Upper lobe of right lung (tissue), 1 donor: ENCODE measurements at regions not wholly inside any gene's neighbourhood (a gene's known extent, or its start where the extent isn't known, plus 50 kb on each side); places are given as distances from the start of the nearest gene placed in this dataset.

ENCODE experiments used
- ATAC-seq: fragments of 200-7000 bp; cut with Tn5 transposase; one replicate; pipeline ENCODE4 v1.9.1; 2020; ENCODE audit warnings: mild to moderate bottlenecking, moderate library complexity
- DNase-seq: peaks from one replicate; pipeline ENCODE4 v3.0.0-alpha.2; 2020
- H3K27ac ChIP-seq: fragments of 200-600 bp; one replicate; pipeline ENCODE4 v1.8.0; 2022
- H3K27me3 ChIP-seq: fragments of 200-600 bp; one replicate; pipeline ENCODE4 v1.8.0; 2022; ENCODE audit warnings: mild to moderate bottlenecking
- H3K36me3 ChIP-seq: fragments of 200-600 bp; one replicate; pipeline ENCODE4 v1.8.0; 2022
- H3K4me1 ChIP-seq: fragments of 200-600 bp; one replicate; pipeline ENCODE4 v1.8.0; 2022
- H3K4me3 ChIP-seq: fragments of 200-600 bp; one replicate; pipeline ENCODE4 v1.8.0; 2022; ENCODE audit warnings: mild to moderate bottlenecking
- H3K9me3 ChIP-seq: fragments of 200-600 bp; one replicate; pipeline ENCODE4 v1.8.0; 2022
- intact Hi-C: fragments of 100-400 bp; cut with DNase I; formaldehyde crosslinking; loops from one replicate; pipeline ENCODE4 v1.11.0; 2022
- TF ChIP-seq, protein P1 (sequence below): fragments of 200-600 bp; IDR thresholded peaks from one replicate; pipeline ENCODE4 v1.8.0; 2022; ENCODE audit warnings: antibody characterized with exemption
- donor health status: DM: no; HTN: yes; CAD: no; lungs with severe emphysema.

DNA sequence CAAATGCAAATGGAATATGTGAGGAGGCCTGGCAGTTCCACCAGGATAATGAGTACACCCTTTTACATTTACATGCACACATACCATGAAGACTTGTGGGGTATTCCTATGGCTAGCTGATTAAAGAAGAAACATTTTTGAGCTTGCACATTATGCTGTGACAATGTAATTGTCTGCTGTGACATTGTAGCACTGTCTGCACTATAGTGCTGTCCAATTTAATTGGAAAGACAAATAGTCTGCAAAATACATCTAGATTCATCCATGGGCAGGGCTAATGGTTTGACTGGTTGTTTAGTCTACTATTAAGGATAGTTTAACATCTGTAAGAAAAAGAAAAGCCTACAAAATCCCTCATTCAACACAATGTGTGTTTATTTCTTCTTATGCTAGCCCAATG lies 1005.6 kb upstream of the LRFN5 start:
- ATAC-seq (no peak), DNase-seq (no peak)
- Histone ChIP-seq H3K9me3 (no peaks in the 10 kb centered on the region), H3K36me3 (no peaks in the 10 kb centered on the region), H3K27ac (no peak overlapping the region), H3K27me3 (no peaks in the 10 kb centered on the region), H3K4me1 (no peaks in the 10 kb centered on the region), H3K4me3 (no peak overlapping the region)
- intact Hi-C loops: no loop called here
- TF ChIP-seq, protein P1, sequence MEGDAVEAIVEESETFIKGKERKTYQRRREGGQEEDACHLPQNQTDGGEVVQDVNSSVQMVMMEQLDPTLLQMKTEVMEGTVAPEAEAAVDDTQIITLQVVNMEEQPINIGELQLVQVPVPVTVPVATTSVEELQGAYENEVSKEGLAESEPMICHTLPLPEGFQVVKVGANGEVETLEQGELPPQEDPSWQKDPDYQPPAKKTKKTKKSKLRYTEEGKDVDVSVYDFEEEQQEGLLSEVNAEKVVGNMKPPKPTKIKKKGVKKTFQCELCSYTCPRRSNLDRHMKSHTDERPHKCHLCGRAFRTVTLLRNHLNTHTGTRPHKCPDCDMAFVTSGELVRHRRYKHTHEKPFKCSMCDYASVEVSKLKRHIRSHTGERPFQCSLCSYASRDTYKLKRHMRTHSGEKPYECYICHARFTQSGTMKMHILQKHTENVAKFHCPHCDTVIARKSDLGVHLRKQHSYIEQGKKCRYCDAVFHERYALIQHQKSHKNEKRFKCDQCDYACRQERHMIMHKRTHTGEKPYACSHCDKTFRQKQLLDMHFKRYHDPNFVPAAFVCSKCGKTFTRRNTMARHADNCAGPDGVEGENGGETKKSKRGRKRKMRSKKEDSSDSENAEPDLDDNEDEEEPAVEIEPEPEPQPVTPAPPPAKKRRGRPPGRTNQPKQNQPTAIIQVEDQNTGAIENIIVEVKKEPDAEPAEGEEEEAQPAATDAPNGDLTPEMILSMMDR: no peak

DNA sequence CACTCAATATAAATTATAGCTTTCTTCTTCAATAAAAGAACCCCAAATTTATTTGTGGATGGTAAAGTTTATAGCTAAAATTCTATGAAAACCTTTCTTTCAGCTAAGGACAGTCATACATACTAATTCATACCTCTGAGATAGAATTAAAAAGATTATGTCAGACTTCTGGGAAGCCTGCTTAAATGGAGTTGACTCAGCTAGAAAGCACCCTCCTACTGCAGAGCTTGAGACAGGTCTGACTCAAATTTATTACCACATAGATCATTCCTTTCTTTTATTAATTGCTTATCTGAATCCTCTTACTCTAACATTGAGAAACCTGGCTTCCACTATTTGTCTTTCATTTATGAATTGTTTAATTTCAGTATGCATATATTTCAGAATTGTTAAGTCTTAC lies 1007.0 kb upstream of the LRFN5 start:
- Histone ChIP-seq H3K9me3 (no peaks in the 10 kb centered on the region), H3K4me1 (no peaks in the 10 kb centered on the region), H3K4me3 (no peak overlapping the region), H3K27ac (no peak overlapping the region), H3K36me3 (no peaks in the 10 kb centered on the region), H3K27me3 (no peaks in the 10 kb centered on the region)
- intact Hi-C loops: no loop called here
- TF ChIP-seq, protein P1: no peak
- DNase-seq (no peak), ATAC-seq (no peak)

DNA sequence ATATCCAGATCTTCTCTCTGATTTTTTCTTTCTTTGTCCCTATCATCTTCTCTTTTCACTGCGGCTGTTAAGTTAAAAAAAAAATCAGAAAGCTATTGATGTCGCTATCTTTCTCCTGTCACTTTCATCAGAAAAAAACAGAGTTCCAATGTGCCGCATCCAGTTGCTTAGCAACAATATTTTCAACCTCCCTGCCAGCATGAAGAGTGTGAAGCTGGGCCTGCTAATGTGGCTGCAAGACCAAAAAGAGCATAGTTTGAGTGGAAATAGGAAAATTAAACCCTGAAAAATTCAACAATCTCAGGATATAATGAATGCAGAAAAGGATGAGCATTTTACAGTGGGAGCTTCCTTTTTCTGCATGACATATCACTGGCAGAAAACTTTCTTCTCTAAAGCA lies 1025.4 kb upstream of the LRFN5 start:
- H3K36me3 ChIP-seq: no peaks in the 10 kb centered on the region
- DNase-seq: no peak
- no peak for ATAC-seq

DNA sequence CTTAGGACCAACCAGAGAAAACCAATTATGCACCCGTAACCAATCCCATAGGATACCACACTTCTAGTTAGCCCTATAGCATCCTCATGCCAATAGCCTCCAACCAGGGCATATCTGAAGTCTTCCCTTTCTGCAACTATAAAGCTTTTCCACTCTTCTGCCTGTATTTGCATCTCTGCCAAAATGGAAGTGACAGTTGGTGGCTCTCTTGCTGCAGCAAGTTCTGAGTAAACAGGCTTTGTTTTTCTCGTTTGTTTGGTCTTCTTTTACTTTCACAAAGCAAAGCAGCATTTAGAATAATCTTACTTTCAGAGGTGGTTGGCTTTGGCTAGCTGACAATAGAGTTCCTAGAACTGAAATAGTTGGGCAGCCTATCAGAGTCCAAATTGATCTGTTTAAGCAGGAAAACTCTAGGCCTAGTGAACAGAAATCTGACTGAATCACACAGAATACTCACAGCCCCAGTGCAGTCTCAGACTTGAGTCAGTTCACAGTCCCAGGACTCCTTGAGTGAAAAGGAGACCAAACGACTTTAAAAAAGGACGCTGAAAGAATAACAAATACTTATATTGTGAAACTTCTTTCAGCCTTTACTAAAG lies 1029.7 kb upstream of the LRFN5 start:
- Histone ChIP-seq H3K9me3 (no peaks in the 10 kb centered on the region), H3K36me3 (no peaks in the 10 kb centered on the region), H3K27me3 (no peaks in the 10 kb centered on the region), H3K4me3 (no peak overlapping the region), H3K4me1 (no peaks in the 10 kb centered on the region), H3K27ac (no peak overlapping the region)
- DNase-seq (no peak), ATAC-seq (no peak)
- TF ChIP-seq, protein P1: no peak
- intact Hi-C loops: no loop called here

More for the DNA sequence above, 1025.4 kb upstream of the LRFN5 start:
- H3K4me3 ChIP-seq: no peak overlapping the region
- H3K27ac ChIP-seq: no peak overlapping the region
- TF ChIP-seq, protein P1: no peak
- intact Hi-C loops: no loop called here
- H3K27me3 ChIP-seq: no peaks in the 10 kb centered on the region
- H3K4me1 ChIP-seq: no peaks in the 10 kb centered on the region
- no peaks in the 10 kb centered on the region for H3K9me3 ChIP-seq

DNA sequence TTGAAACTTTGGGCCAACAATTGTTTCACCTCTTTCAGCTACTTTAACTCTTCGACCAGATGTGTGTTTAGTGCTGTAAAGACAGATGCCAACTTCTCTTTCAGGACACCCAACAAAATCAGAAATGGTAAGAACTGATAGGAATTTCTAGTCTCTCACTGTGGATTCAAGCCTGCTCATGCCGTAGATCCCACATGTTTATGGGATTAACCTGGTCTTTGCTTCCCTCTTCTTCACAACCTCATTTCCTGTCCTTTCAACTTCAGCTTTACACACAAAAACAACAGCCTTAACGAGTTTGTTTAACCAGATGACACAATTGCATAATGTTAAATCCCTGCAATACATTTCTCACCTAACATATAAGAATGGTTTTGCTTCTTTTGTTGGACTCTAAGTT lies 1031.9 kb upstream of the LRFN5 start:
- H3K36me3 ChIP-seq: no peaks in the 10 kb centered on the region
- no peaks in the 10 kb centered on the region for H3K9me3 ChIP-seq
- DNase-seq (no peak), ATAC-seq (no peak)
- H3K27me3 ChIP-seq: no peaks in the 10 kb centered on the region
- TF ChIP-seq, protein P1: no peak
- H3K4me1 ChIP-seq: no peaks in the 10 kb centered on the region
- intact Hi-C loops: no loop called here
- H3K4me3 ChIP-seq: no peak overlapping the region
- no peak overlapping the region for H3K27ac ChIP-seq

DNA sequence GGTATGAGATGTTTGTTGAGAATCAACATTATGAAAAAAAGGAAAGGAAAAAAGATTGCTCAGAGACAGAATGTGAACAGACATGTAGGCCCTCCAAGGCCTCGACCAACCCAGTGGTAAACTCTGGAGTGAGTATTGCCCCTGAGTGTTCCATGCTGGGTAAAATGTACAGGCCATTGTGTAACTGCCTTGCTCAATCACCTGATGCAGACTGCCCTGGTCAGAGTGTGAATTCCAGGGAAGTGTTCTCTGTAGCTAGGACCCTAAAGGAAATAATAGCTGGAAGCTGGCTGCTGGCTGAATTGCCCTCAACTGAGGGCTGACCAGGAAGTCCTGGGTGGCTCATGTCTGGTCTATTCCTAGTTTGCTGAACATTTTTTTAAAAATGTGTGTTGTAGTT lies 1081.4 kb upstream of the LRFN5 start:
- TF ChIP-seq, protein P1: no peak
- Histone ChIP-seq H3K27me3 (no peaks in the 10 kb centered on the region), H3K9me3 (no peaks in the 10 kb centered on the region), H3K4me3 (no peak overlapping the region), H3K36me3 (no peaks in the 10 kb centered on the region), H3K4me1 (no peaks in the 10 kb centered on the region), H3K27ac (no peak overlapping the region)
- DNase-seq (no peak), ATAC-seq (no peak)
- intact Hi-C loops: no loop called here
